SH-SY5Y (cell line): ENCODE measurements at regions not wholly inside any gene's neighbourhood (a gene's known extent, or its start where the extent isn't known, plus 50 kb on each side); places are given as distances from the start of the nearest gene placed in this dataset.

Experiments used
- GATA2 ChIP-seq: IDR thresholded peaks from 2 replicates; pipeline ENCODE4 v1.6.1; 2011; ENCODE audit warnings: mild to moderate bottlenecking, low read depth, low read length
- GATA3 ChIP-seq: IDR thresholded peaks from 2 replicates; pipeline ENCODE4 v1.6.1; 2011; ENCODE audit warnings: low read depth, mild to moderate bottlenecking, low read length, moderate library complexity

DNA sequence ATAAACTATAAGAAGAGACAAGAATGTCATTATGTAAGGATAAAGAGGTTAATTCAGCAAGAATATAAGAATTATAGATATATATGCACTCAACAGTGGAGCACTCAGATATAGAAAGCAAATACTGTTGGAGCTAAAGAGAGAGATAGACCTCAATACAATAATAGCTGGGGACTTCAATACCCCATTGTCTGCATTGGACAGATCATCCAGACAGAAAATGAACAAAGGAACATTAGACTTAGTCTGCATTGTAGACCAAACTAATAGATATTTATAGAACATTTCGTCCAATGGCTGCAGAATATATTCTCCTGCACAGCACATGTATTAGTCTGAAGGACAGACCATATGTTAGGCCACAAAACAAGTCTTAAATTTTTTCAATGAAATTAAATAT is 777.1 kb downstream of the CDH18 start:
- no peak for TF ChIP-seq GATA2

DNA sequence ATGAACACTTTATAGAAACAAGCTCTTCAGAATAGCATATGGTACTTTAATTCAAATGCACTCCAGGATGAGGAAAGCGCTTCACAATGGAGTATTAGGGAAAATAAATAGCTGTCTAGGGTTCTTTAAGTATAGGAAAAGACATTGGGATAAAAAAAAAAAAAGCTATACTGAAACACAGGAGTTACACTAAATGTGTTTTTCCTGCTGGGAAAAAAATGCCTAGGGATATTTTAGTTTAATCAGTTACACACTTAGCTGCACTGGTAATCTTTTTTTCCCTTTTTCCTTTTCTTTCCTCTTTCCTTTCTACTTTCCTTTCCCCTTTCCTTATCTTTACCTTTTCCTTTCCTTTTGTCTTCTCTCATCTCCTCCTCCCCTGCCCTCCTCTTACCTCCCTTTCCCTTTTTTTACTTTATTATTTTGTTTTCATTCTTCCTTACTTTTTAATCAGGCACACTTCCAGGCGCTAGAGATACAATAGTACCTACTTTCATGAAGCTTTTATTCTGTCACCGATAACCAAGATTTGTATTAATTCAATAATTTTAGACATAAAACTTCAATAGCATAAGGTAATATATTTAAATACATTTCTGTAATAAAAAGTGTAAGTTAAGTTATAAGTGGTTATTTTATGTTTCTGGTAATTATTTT is 758.7 kb downstream of the CDH18 start:
- TF ChIP-seq GATA2: no peak
- no peak for TF ChIP-seq GATA3

DNA sequence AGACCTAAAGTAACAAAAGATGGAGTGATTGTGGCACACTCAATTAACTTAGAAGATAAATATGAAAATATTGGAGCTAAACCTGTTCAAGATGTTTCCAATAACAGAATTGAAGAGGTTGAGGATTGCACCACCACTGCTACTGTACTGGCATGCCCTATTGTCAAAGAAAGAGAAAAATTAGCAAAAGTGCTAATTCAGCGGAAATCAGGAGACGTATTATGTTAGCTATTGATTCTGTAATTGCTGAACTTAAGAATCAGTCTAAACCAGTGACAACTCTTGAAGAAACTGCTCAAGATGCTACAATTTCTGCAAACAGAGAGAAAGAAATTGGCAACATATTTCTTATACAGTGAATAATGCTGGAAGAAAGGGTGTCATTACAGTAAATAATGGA is 754.4 kb downstream of the CDH18 start:
- no peak for TF ChIP-seq GATA3
- TF ChIP-seq GATA2: no peak

DNA sequence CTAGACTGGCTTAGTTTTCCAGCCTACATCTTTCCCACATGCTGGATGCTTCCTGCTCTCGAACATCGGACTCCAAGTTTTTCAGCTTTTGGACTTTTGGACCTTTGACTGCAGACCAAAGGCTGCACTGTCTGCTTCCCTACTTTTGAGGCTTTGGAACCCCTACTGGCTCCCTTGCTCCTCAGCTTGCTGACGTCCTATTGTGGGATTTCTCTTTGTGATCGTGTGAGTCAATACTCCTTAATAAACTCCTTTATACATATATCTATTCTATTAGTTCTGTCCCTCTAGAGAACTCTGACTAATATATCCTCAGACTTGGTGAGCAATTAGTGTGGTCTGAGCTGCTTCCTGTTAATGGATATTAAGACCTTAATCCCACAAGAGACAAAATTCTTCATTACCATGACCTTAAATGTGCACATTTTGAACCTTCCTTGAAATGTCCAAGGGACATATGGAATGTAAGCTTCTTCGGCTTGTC is 752.9 kb downstream of the CDH18 start:
- TF ChIP-seq GATA3: no peak

DNA sequence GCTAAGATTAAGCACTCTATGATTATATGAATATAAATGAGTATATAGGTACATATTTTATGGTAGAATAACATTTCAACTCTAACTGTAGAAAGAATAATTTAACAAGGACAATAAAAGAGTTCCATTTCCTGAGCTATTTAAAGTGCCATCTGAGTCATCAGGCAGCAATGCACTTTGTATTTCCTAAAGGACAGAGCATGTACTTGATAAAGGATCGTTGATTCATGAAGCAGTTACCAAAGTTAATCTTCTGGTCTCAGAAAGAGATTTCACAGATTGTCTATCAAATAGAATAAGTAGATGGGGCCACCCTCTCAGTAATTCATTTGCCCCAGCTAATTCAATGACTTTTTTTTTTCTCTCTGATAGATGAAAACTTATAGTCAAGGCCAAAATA is 747.8 kb downstream of the CDH18 start:
- no peak for TF ChIP-seq GATA3
- TF ChIP-seq GATA2: no peak

DNA sequence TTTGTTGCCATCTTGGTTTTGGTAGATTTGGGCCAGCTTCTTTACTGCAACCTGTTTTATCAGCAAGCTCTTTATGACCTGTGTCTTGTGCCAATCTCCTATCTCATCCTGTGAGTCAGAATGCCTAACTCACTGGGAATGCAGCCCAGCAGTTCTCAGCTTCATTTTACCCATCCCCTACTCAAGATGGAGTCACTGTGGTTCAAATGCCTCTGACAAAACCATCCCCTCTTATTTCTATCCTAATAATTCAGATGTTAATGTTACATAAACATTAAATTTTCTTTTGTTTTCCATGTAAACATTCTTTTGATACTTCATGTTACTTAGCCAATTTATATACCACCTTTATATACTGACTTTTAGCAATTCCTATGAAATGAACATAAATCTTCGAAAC is 746.3 kb downstream of the CDH18 start:
- TF ChIP-seq GATA3: no peak
- no peak for TF ChIP-seq GATA2

DNA sequence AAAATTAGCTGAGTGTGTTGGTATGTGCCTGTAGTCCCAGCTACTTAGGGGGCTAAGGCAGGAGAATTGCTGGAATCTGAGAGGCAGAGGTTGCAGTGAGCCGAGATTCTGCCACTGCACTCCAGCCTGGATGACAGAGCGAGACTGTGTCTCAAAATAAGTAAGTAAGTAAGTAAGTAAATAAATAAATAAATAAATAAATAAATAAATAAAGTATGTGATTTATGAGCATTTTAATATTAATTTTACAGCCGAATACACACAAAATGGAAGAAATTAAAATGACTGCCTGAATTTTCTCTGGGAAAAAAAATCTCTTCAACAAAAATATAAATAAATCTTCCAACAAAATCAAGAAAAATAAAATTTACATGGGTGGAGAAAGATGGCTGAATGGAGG is 740.7 kb downstream of the CDH18 start:
- TF ChIP-seq GATA3: no peak
- TF ChIP-seq GATA2: no peak

DNA sequence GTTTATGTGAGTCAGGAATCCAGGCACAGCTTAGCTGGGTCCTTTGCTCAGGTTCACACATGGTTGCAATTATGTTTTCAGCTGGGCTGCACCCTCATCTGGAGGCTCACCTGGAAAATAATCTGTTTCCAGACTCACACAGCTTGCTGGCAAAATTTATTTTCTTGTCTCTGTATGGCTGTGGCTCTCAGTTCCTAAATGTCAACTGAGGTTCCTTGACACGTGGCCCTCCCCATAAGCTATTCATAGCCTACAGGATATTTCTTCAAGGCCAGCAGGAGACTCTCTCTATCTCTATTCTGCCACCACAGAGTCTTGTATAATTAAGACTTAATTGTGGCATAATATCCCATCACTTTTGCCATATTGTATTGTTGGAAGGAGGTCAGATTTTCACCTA is 732.0 kb downstream of the CDH18 start:
- TF ChIP-seq GATA3 (no peak), GATA2 (no peak)

DNA sequence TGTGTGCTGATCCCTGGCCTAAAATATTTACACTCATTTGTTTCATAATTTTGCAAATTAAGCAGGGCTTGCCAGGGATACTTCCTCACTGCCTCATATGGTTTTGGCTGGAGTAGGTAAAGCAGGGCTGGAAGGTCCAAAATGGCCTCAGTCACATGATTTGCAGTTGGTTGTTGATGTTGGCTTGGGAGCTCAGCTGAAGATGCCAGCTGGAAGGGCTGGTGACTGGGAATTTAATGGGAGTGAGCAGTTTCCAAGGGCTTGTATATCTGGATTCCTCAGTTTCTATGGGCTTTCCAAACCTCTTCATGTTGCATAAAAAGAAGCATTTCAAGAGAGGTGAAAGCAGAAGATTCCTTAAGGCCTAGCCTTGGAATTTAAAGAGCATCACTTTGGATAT is 729.3 kb downstream of the CDH18 start:
- TF ChIP-seq GATA3 (no peak), GATA2 (no peak)

DNA sequence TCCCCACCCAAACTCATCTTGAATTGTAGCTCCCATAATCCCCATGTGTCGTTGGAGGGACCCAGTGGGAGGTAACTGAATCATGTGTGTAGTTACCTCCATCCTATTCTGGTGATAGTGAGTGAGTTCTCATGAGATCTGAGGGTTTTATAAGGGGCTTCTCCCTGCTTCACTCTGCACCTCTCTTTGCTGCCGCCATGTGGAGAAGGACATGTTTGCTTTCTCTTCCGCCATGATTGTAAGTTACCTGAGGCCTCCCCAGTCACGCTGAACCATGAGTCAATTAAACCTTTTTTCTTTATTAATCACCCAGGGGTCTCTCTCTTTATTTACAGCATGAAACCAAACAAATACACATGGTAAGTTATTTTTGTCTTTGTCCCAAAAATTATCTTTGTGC is 726.1 kb downstream of the CDH18 start:
- TF ChIP-seq GATA3 (no peak), GATA2 (no peak)

DNA sequence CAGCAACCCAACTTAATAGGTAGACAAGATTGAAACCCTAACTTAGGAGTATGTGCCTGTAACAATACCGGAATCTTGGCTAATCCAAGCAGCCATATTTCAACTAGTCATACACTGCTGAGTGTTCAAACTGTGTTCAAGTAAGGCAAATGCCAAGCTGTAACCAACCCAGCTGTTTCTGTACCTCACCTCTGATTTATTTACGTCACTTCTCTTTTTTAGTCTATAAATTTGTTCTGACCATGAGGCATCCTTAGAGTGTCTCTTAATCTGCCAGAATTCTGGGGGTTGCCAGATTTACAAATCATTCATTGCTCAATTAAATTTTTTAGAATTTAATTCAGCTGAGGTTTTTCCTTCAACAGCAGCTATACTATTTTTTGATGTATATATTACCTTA is 723.2 kb downstream of the CDH18 start:
- TF ChIP-seq GATA3 (no peak), GATA2 (no peak)

DNA sequence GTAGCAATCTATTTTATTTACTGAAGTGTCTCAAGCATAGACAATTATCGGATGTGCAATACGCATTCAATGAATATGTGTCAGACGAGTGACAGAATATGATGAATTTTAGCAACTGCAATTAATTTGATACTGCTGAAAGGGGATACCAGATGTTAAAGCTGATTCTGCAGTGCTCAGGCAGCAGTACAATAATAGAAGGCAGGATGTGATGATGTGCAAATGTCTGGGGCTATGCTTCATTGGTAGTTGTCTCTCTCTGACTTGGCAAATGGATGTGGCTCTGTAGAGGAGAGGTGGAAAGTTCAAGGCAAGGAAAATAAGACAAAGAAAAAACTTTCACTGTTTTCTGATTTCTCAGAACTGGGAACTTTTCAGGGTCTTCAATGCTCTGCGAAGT is 721.2 kb downstream of the CDH18 start:
- TF ChIP-seq GATA3 (no peak), GATA2 (no peak)

DNA sequence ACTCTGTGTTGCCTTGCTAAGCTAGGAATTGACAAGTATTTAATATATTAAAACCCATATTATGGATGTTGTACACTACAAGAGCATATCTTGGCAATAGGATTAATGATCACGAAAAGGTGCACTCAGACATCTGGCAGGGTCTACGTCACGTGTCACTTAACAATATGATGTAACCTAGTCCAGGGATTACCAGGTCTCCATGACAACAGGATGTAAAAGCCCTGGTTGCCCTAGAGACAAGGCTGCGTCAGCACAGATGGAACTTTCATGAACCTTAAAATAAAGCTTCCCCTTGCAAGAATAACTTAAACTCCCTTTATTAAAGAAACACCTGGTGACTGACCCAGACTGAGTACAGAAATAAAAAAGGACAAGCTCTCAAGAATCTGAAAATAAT is 717.8 kb downstream of the CDH18 start:
- no peak for TF ChIP-seq GATA3
- TF ChIP-seq GATA2: no peak

DNA sequence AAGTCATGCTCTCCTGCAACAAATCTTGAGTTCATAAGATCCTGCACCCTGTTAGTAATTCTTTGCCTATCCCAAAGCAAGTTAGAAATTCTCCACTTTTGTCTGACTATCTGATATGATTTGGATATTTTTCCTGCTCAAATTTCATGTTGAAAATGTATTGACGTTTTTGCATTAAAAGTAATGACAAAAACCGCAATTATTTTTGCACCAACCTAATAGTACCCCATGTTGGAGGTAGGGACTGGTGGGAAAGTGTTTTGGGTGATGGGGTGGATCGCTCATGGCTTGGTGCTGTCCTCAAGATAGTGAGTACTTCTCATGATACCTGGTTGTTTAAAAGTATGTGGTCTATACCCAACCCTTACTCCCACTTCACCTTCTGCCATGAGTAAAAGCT is 713.4 kb downstream of the CDH18 start:
- TF ChIP-seq GATA3 (no peak), GATA2 (no peak)

DNA sequence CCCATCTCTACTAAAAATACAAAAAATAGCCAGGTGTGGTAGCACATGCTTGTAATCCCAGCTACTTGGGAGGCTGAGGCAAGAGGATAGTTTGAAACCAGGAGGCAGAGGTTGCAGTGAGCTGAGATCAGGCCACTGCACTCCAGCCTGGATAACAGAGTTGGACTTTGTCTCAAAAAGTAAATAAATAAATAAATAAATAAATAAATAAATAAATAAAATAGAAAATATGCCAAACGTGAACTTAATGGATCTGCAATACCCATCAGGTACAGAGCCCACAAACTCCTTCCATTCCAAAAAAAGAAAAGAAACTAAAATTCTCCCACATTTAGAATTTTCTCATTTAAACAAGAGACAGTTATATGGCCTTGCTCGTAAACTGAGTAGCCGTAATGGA is 702.7 kb downstream of the CDH18 start:
- TF ChIP-seq GATA3: no peak
- no peak for TF ChIP-seq GATA2

DNA sequence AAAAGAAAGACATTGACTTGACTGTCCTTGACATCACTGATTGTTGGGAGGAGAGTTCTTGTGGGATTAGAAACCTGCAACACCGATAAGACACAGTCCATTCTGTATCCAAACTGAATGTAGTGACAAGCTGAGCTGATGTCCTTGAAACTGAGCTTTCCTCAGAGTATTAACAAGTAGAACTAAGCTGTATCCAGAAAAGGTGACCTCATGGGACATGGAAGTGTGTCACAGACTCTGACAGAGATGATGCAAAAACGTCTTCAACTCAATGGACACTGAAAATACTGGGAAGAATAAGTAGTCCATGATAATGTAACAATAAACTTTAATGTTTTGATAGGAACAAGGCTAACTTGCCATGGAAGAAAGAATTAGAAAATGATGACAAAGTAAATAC is 690.1 kb downstream of the CDH18 start:
- no peak for TF ChIP-seq GATA3
- TF ChIP-seq GATA2: no peak

DNA sequence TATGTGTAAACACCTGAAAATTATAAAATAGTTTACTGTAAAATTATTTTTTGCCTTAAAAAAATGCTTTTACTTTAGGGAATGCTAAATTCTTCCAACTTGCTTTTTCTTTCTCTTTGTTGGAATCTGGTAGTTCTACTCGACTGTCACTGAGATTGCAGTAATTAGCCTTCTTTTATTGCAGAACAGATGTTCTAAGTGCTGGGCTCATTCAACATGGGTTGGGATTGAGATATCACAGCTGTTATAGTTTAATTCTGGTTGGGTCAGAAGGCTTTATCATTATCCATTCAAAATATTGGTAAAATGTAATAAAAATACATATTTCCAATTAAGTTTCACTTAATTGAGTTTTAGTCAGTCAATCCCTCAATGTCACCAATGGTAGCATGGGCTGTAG is 686.7 kb downstream of the CDH18 start:
- TF ChIP-seq GATA3 (no peak), GATA2 (no peak)
